DND-41 (cell line): ENCODE measurements at regions not wholly inside any gene's neighbourhood (a gene's known extent, or its start where the extent isn't known, plus 50 kb on each side); places are given as distances from the start of the nearest gene placed in this dataset.

ENCODE experiments used
- CTCF ChIP-seq: IDR thresholded peaks from 2 replicates; pipeline ENCODE4 v1.5.1; 2012; ENCODE audit warnings: borderline replicate concordance, low read length, moderate library complexity, mild to moderate bottlenecking; ENCODE audit not compliant: poor library complexity, severe bottlenecking; ENCODE audit errors: extremely low read depth
- EZH2 ChIP-seq: IDR thresholded peaks from 3 replicates; pipeline ENCODE4 v1.6.1; 2012; ENCODE audit warnings: borderline replicate concordance, low read depth, mild to moderate bottlenecking, moderate library complexity, low read length, inconsistent platforms; ENCODE audit not compliant: severe bottlenecking

GRCh38 chr1:201610858-201611257 lies 71.9 kb downstream of the NAV1 start:
- TF ChIP-seq CTCF (no peak), EZH2 (no peak)
